Right cardiac atrium (tissue), 5 donors: ENCODE measurements at regions not wholly inside any gene's neighbourhood (a gene's known extent, or its start where the extent isn't known, plus 50 kb on each side); places are given as distances from the start of the nearest gene placed in this dataset.

Experiments
- ATAC-seq, 2 donors: fragments of 200-7000 bp; cut with Tn5 transposase; one replicate each; pipeline versions ENCODE4 v1.8.0 to v1.9.1; 2020; ENCODE audit warnings: moderate library complexity in 2 of 2, mild to moderate bottlenecking in 1 of 2
- DNase-seq, 3 donors: peaks; one replicate each; pipeline ENCODE4 v3.0.0-alpha.2; 2020
- H3K27ac ChIP-seq: one replicate; pipeline ENCODE4 v1.5.1; 2013; ENCODE audit warnings: mild to moderate bottlenecking, low read length, control low read depth, moderate library complexity
- H3K27me3 ChIP-seq: one replicate; pipeline ENCODE4 v1.6.1; 2013; ENCODE audit not compliant: control insufficient read depth, insufficient read depth
- H3K4me1 ChIP-seq: one replicate; pipeline ENCODE4 v1.6.1; 2013; ENCODE audit warnings: low read length; ENCODE audit not compliant: control insufficient read depth, insufficient read depth
- H3K4me3 ChIP-seq: one replicate; pipeline ENCODE4 v1.5.1; 2013; ENCODE audit warnings: low read length, control low read depth
- H3K9me3 ChIP-seq: one replicate; pipeline ENCODE4 v1.6.1; 2013; ENCODE audit warnings: low read length; ENCODE audit not compliant: control insufficient read depth
- WGBS: extraction: QIAGEN DNeasy Blood & Tissue Kit; methylation state at CpG from one replicate; pipeline ENCODE4 v1.1.7; 2013; 5-methylcytosine and 5-hydroxymethylcytosine counted together
- intact Hi-C, 4 donors: fragments of 100-400 bp; cut with DNase I; formaldehyde crosslinking; loops; one replicate each; pipeline versions ENCODE4 v1.11.0 to v1.14.0; 2022 to 2023
- donor health status: healthy with polysubstance abuse.
- donor health status: DM: no; HTN: yes; CAD: no.
- donor health status: DM: no; HTN: no; CAD: no.
- donor health status: DM: no; HTN: yes; CAD: no; lungs with severe emphysema.
- donor health status: DM: yes; HTN: yes; CAD: no.

DNA sequence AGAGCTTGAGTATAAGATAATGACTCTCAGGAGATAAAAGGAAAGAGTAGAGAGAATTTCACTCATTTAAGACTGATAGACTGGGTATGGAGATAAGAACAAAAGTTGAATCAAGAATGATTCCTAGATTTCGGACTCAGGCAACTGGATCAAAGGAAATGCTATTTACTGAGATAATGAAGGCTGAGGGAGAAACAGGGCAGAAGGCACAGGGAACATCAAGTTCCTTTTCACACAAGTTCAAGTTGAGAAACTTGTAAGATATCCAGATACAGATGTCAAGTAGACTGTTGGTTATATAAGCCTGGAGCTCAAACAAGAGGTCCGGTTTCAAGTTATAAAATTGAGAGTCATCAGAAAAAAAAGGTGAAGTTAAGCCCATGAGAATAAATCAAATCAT lies 360.8 kb downstream of the TNS1 start:
- DNase-seq: no peak
- H3K27me3 ChIP-seq: no peaks in the 10 kb centered on the region
- H3K27ac ChIP-seq: no peak overlapping the region
- H3K4me1 ChIP-seq: peaks cover 10% of the 10 kb centered on the region
- H3K9me3 ChIP-seq: no peaks in the 10 kb centered on the region
- H3K4me3 ChIP-seq: no peak overlapping the region
- peak in 1 of 2 donors; percentile 54 for ATAC-seq
- intact Hi-C loops: loop anchor here in 1 of 4 donors (10.0 kb wide), 1 partner anchor 113 kb away; no protein-coding TSS in a partner anchor
- WGBS: 55% methylated on average over 2 of the region's 2 CpGs

DNA sequence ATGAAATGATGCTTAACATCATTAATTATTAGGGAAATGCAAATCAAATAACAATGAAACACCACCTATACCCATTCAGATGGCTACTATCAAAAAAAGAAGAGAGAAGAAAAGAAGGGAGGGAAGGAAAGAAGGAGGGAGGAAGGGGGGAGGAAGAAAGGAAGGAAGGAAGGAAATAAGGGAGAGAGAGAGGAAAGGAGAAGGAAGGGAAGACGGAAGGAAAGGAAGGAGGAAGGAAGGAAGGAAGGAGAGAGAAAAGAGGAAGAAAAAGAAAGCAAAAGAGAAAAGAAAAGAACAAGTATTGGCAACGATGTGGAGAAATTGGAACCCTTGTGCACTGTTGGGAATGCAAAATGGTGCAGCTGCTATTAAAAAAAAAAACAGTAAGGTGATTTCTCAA lies 363.3 kb downstream of the TNS1 start:
- H3K9me3 ChIP-seq: no peaks in the 10 kb centered on the region
- no peak for ATAC-seq
- WGBS: 78% methylated on average over 2 of the region's 2 CpGs
- no peak overlapping the region for H3K4me3 ChIP-seq
- peaks cover 15% of the 10 kb centered on the region for H3K4me1 ChIP-seq
- H3K27me3 ChIP-seq: no peaks in the 10 kb centered on the region
- intact Hi-C loops: no loop called here
- no peak overlapping the region for H3K27ac ChIP-seq
- DNase-seq: no peak

DNA sequence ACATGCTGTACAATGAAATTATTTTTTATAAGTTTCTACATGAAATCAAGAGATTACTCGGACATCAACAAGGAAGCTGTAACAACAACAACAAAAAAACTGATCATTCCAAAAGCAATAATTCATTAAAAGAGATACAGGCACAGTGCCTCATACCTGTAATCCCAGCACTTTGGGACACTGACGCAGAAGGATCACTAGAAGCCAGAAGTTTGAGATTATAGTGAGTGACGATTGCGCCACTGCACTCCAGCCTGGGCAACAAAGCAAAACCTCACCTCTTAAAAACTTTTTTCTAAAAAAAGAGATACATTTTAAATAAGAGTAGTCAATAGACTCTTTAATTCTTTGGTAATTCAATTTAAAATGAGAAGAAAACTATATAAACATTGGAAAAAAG lies 364.3 kb downstream of the TNS1 start:
- Histone ChIP-seq H3K4me3 (no peak overlapping the region), H3K27me3 (no peaks in the 10 kb centered on the region), H3K9me3 (no peaks in the 10 kb centered on the region), H3K4me1 (peaks cover 20% of the 10 kb centered on the region), H3K27ac (no peak overlapping the region)
- intact Hi-C loops: no loop called here
- no peak for DNase-seq
- 73% methylated on average over 4 of the region's 4 CpGs for WGBS
- ATAC-seq: no peak

GRCh38 chr2:217638031-217638430 lies 364.8 kb downstream of the TNS1 start:
- 51% methylated on average over 2 of the region's 2 CpGs for WGBS
- ATAC-seq (no peak), DNase-seq (no peak)
- H3K4me3 ChIP-seq: no peak overlapping the region
- H3K27ac ChIP-seq: no peak overlapping the region
- H3K27me3 ChIP-seq: no peaks in the 10 kb centered on the region
- H3K9me3 ChIP-seq: no peaks in the 10 kb centered on the region
- intact Hi-C loops: no loop called here
- peaks cover 25% of the 10 kb centered on the region for H3K4me1 ChIP-seq

DNA sequence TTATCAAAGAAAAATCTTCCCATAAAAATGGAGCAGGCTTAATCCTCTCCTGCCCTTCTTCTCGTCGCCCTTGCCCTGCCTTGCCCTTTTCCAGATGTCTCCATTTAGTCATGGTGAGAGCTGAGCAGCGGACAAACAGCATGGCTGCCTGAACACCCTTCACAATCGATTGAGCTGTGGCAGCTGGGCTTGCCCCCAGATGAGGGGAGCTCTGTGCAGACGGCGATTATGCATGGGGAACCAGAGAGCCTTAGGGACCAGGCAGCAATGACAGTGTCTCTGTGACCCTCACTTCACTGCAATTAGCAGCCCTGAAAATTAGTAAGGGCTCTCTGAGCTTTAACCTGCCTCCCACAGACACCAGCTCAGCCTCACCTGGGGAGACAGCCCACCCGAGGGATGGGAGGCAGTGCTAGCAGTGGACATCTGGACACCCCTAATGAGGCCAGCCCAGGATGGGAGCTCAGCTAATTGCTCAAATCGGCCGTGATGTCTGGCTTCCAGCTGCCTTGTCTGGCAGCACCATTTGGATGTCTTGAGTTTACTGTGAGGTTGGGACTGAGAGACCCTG lies 365.7 kb downstream of the TNS1 start:
- H3K4me3 ChIP-seq: no peak overlapping the region
- 76% methylated on average over 9 of the region's 9 CpGs for WGBS
- ATAC-seq: no peak
- no peak overlapping the region for H3K27ac ChIP-seq
- H3K4me1 ChIP-seq: peaks cover 24% of the 10 kb centered on the region
- H3K9me3 ChIP-seq: no peaks in the 10 kb centered on the region
- H3K27me3 ChIP-seq: no peaks in the 10 kb centered on the region
- DNase-seq: no peak
- intact Hi-C loops: no loop called here

GRCh38 chr2:217636578-217636977 lies 366.2 kb downstream of the TNS1 start:
- H3K9me3 ChIP-seq: no peaks in the 10 kb centered on the region
- peaks cover 25% of the 10 kb centered on the region for H3K4me1 ChIP-seq
- no peak overlapping the region for H3K4me3 ChIP-seq
- intact Hi-C loops: no loop called here
- WGBS: 79% methylated on average over 5 of the region's 5 CpGs
- ATAC-seq: peak in 1 of 2 donors; percentile 60
- H3K27me3 ChIP-seq: no peaks in the 10 kb centered on the region
- peak in 1 of 3 donors; percentile 70 for DNase-seq
- no peak overlapping the region for H3K27ac ChIP-seq

GRCh38 chr2:217634871-217635270 lies 367.9 kb downstream of the TNS1 start:
- DNase-seq (no peak), ATAC-seq (no peak)
- Histone ChIP-seq H3K9me3 (no peaks in the 10 kb centered on the region), H3K27ac (no peak overlapping the region), H3K27me3 (no peaks in the 10 kb centered on the region), H3K4me1 (peaks cover 23% of the 10 kb centered on the region), H3K4me3 (no peak overlapping the region)
- intact Hi-C loops: no loop called here
- WGBS: 38% methylated on average over 1 of the region's 1 CpG

GRCh38 chr2:217632043-217632442 lies 370.8 kb downstream of the TNS1 start:
- no peak overlapping the region for H3K27ac ChIP-seq
- H3K4me1 ChIP-seq: peaks cover 23% of the 10 kb centered on the region

DNA sequence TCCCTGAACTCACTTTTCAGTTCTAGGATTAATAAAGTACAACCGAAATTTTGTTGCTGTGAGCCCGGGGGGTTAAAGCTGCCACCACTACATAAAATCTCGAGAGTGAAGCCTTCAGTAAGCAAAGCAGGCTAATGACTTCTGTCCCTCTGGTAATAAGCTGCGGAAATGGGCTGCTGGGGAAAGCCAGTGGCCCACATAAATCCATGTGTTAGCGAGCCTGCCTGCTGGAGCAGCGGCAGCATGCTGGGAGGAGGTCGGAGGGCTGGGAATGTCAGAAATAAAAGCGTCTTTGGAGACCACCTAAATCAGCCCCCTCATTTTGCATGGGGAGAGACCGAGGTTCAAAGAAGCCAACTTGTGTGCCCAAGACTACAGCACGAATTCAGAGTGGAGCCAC lies 371.7 kb downstream of the TNS1 start:
- Histone ChIP-seq H3K4me1 (peaks cover 20% of the 10 kb centered on the region), H3K4me3 (no peak overlapping the region), H3K9me3 (no peaks in the 10 kb centered on the region), H3K27ac (no peak overlapping the region), H3K27me3 (no peaks in the 10 kb centered on the region)
- 76% methylated on average over 10 of the region's 10 CpGs for WGBS
- DNase-seq (no peak), ATAC-seq (no peak)
- intact Hi-C loops: no loop called here

More at GRCh38 chr2:217632043-217632442, 370.8 kb downstream of the TNS1 start:
- peak; percentile 47 to 84 for ATAC-seq
- Histone ChIP-seq H3K9me3 (no peaks in the 10 kb centered on the region), H3K27me3 (no peaks in the 10 kb centered on the region), H3K4me3 (no peak overlapping the region)
- 72% methylated on average over 1 of the region's 1 CpG for WGBS
- intact Hi-C loops: no loop called here
- peak in 1 of 3 donors; percentile 88 for DNase-seq

DNA sequence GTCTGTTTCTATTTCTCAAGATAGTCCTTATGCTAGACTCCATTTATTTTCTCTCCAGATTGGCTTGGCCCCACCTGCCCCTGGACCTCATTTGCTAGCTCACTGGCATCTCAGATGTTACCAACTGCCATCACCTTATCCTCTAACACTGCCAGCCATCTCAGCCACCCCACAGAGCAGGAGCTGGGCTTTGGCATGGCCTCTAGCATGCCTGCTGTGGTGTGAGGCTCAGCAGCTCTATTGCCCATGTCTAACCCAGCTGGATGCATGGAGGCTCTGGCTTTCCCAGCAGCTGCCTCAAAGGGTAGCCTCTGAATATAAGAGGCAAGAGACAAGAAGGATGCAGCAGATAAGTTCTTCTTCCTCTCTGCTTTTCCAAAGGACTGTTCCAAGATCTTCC lies 373.4 kb downstream of the TNS1 start:
- H3K9me3 ChIP-seq: no peaks in the 10 kb centered on the region
- H3K27ac ChIP-seq: no peak overlapping the region
- intact Hi-C loops: no loop called here
- no peak for DNase-seq
- no peak overlapping the region for H3K4me3 ChIP-seq
- no peaks in the 10 kb centered on the region for H3K27me3 ChIP-seq
- peak in 1 of 2 donors; percentile 28 for ATAC-seq
- H3K4me1 ChIP-seq: peaks cover 17% of the 10 kb centered on the region

DNA sequence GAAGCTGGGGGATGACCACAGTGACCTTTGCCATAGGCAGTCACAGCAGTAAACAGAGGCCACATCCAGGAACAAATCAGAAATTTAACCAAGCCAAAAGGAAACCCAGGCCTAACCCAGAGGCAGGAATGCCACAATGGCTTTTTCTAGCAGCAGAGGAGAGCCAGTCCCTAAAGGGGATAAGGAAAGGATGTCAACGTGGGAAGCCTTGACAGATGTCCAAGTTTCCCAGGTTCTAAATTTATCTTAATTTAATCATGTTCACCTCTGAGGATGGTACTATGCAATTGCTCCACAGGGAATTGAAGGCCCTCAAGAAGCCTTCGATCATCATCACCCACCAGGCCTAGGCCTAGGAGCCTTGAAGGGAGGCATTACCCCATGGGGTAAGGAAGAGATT lies 374.7 kb downstream of the TNS1 start:
- Histone ChIP-seq H3K4me3 (no peak overlapping the region), H3K27me3 (no peaks in the 10 kb centered on the region), H3K4me1 (peaks cover 8% of the 10 kb centered on the region), H3K9me3 (no peaks in the 10 kb centered on the region), H3K27ac (no peak overlapping the region)
- ATAC-seq: no peak
- WGBS: 43% methylated on average over 2 of the region's 2 CpGs
- intact Hi-C loops: no loop called here
- DNase-seq: no peak

DNA sequence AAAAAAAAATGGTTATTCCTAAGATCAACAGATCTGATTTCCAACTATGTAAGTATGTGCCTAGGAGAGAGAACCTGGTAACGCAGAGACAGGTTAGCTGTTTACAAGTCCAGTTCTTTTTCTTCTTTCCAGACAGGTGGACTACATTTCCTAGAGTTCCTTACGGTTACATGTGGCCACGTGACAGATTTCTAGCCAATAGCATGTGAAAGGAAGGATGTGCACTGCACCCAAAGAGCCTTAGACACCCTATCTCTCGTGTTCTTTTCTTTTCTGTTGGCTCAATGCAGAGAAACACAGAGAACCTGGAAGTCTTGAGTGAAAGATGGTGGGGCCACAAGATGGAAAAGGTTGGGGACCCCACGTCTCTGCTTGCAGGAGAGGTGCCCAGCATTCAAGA lies 375.9 kb downstream of the TNS1 start:
- 97% methylated on average over 5 of the region's 5 CpGs for WGBS
- intact Hi-C loops: no loop called here
- Histone ChIP-seq H3K9me3 (no peaks in the 10 kb centered on the region), H3K4me1 (peaks cover 11% of the 10 kb centered on the region), H3K4me3 (no peak overlapping the region), H3K27ac (no peak overlapping the region), H3K27me3 (no peaks in the 10 kb centered on the region)
- ATAC-seq: no peak
- DNase-seq: no peak
